ENCODE measurements at regions not wholly inside any gene's neighbourhood (a gene's known extent, or its start where the extent isn't known, plus 50 kb on each side); places are given as distances from the start of the nearest gene placed in this dataset.

GRCh38 chr4:83782591-83782990 lies 246.7 kb downstream of the GPAT3 start:
- Histone ChIP-seq H3K14ac (replicated peaks; ENCODE audit: low read depth, low read length) (no peak overlapping the region), H2BK5ac (ENCODE audit: low read depth, low read length, poor library complexity, severe bottlenecking) (no peak overlapping the region), H3K4me3 (ENCODE audit: insufficient read depth, low read depth, low read length) (no peak overlapping the region), H3K9ac (ENCODE audit: low read depth, low read length) (no peak overlapping the region), H4K20me1 (ENCODE audit: insufficient read depth, low read length) (no peaks in the 10 kb centered on the region), H3K4ac (ENCODE audit: low read depth, low read length) (no peak overlapping the region), H4K91ac (ENCODE audit: insufficient read depth, low read depth, low read length) (no peak overlapping the region), H3K18ac (ENCODE audit: low read depth, low read length) (no peak overlapping the region), H4K5ac (ENCODE audit: low read depth, low read length) (no peak overlapping the region), H3K27ac (ENCODE audit: insufficient read depth, low read length) (no peak overlapping the region), H2BK20ac (ENCODE audit: low read depth, low read length) (no peak overlapping the region), H3K4me1 (ENCODE audit: control insufficient read depth, insufficient read depth, low read length) (no peaks in the 10 kb centered on the region), H2AK5ac (ENCODE audit: low read depth, low read length) (no peak overlapping the region), H3K56ac (ENCODE audit: extremely low read depth, insufficient read depth, low read length) (no peak overlapping the region), H3K9me1 (ENCODE audit: insufficient read depth, low read length) (no peaks in the 10 kb centered on the region), H3K4me2 (ENCODE audit: low read depth, low read length) (no peak overlapping the region), H3K36me3 (ENCODE audit: control insufficient read depth, insufficient read depth, low read length) (no peaks in the 10 kb centered on the region), H4K8ac (ENCODE audit: low read depth in 2 of 2, low read length in 2 of 2) (no peak overlapping the region), H2BK15ac (ENCODE audit: low read depth, low read length) (no peak overlapping the region), H2BK120ac (ENCODE audit: low read depth, low read length) (no peak overlapping the region), H2AFZ (replicated peaks; ENCODE audit: low read length, poor library complexity) (no peak overlapping the region), H3K9me3 (ENCODE audit: control insufficient read depth, insufficient read depth, low read length) (no peaks in the 10 kb centered on the region), H3K79me1 (ENCODE audit: low read depth in 1 of 2, low read length in 2 of 2) (no peaks in the 10 kb centered on the region), H3K27me3 (ENCODE audit: control insufficient read depth, insufficient read depth, low read length) (no peaks in the 10 kb centered on the region), H2AK9ac (replicated peaks; ENCODE audit: low read depth, low read length, poor library complexity) (no peak overlapping the region), H3K23ac (ENCODE audit: low read depth, low read length) (no peak overlapping the region)
- POLR2A ChIA-PET (ENCODE audit: unreplicated experiment) = interaction anchor here (0.6 kb wide), 1 partner anchor 10 kb away, joined by 3 read pairs; no protein-coding TSS in a partner anchor
- dilution Hi-C loops (cut with HindIII; ENCODE audit: low sequenced_read_pairs, unreplicated experiment) = no loop called here
- ATAC-seq (ENCODE audit: low read depth) = no peak
- intact Hi-C loops (cut with micrococcal nuclease) = no loop called here
- 62% methylated on average over 6 of the region's 6 CpGs; no CpG with 5 or more reads in 1 of the 2 experiments for WGBS, 2 experiments (ENCODE audit: extremely low coverage in 2 of 2, insufficient read length in 1 of 2)
- no TSS peak for BruUV-seq (replicated peaks)
- CTCF ChIA-PET = interaction anchor here (1.2 kb wide), 1 partner anchor 12 kb away, joined by 4 read pairs; no protein-coding TSS in a partner anchor
- TF ChIP-seq RFX5 (IDR thresholded peaks at IDR 0.05; ENCODE audit: low read depth, low read length) (no peak), CTCF (conservative IDR thresholded peaks at IDR 0.05; ENCODE audit: low read depth, low read length) (no peak), MXI1 (IDR thresholded peaks at IDR 0.05; ENCODE audit: borderline replicate concordance, low read depth, low read length) (no peak), SMC3 (IDR thresholded peaks at IDR 0.05; ENCODE audit: low read depth, low read length) (no peak), NFE2L2 (IDR thresholded peaks at IDR 0.05; ENCODE audit: low read depth, low read length) (no peak), MAFK (IDR thresholded peaks at IDR 0.05; ENCODE audit: low read depth, low read length) (no peak), CHD1 (IDR thresholded peaks at IDR 0.05; ENCODE audit: low read depth, low read length) (no peak), BHLHE40 (IDR thresholded peaks at IDR 0.05; ENCODE audit: low read depth, low read length) (no peak), POLR2A (IDR thresholded peaks at IDR 0.05; ENCODE audit: low read depth, low read length) (no peak), USF2 (IDR thresholded peaks at IDR 0.05; ENCODE audit: low read depth, low read length) (no peak), MAZ (IDR thresholded peaks at IDR 0.05; ENCODE audit: borderline replicate concordance, low read depth, low read length) (no peak), RCOR1 (IDR thresholded peaks at IDR 0.05; ENCODE audit: insufficient replicate concordance, low read length) (no peak), ELK1 (IDR thresholded peaks at IDR 0.05; ENCODE audit: borderline replicate concordance, low read depth, low read length) (no peak)
- in situ Hi-C loops (cut with MboI; ENCODE audit: low sequenced_read_pairs) = no loop called here
- DNase-seq = no peak

Data from IMR-90 (cell line).